ENCODE measurements at regions not wholly inside any gene's neighbourhood (a gene's known extent, or its start where the extent isn't known, plus 50 kb on each side); places are given as distances from the start of the nearest gene placed in this dataset.

DNA sequence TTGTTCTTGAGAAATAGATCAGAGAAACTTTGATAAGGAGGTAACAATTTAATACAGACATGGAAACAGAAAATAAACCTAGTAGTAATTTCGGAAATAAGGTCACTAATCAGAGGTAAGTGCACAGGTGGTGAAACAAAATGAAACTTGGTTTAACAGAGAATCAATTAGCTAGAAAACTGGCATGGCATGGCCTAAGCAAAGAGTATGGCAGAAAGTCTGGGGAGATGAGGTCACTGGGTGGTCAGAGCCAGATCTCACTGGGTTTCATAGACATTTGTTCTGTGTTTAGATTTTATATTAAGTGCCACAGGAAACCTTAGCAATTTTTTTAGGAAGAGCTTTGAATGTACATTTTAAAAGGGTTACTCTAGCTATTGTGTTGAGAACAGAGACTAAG lies 1216.0 kb upstream of the PIK3C3 start:
- Mint-ChIP-seq H3K27me3 (ENCODE audit: low read depth in 2 of 2) (no peaks in the 10 kb centered on the region), H3K4me1 (no peaks in the 10 kb centered on the region), H3K27ac (no peak overlapping the region), H3K36me3 (peaks cover 5% of the 10 kb centered on the region), H3K4me3 (no peak overlapping the region), H3K9me3 (peaks cover 15 to 21% of the 10 kb centered on the region in 2 donors)
- H3K4me3 ChIP-seq (ENCODE audit: low read length), result no peak overlapping the region
- H3K9me3 ChIP-seq (ENCODE audit: control insufficient read depth, insufficient read depth, low read length), result no peaks in the 10 kb centered on the region
- no peaks in the 10 kb centered on the region for H3K4me1 ChIP-seq (ENCODE audit: control insufficient read depth, insufficient read depth, low read length)
- 65% methylated on average over 1 of the region's 1 CpG for WGBS (ENCODE audit: insufficient coverage)
- intact Hi-C loops (cut with micrococcal nuclease), result no loop called here
- H3K27ac ChIP-seq (ENCODE audit: low read length), result no peak overlapping the region
- H3K36me3 ChIP-seq (ENCODE audit: control insufficient read depth, insufficient read depth, low read length), result no peaks in the 10 kb centered on the region
- TF ChIP-seq, protein P1, sequence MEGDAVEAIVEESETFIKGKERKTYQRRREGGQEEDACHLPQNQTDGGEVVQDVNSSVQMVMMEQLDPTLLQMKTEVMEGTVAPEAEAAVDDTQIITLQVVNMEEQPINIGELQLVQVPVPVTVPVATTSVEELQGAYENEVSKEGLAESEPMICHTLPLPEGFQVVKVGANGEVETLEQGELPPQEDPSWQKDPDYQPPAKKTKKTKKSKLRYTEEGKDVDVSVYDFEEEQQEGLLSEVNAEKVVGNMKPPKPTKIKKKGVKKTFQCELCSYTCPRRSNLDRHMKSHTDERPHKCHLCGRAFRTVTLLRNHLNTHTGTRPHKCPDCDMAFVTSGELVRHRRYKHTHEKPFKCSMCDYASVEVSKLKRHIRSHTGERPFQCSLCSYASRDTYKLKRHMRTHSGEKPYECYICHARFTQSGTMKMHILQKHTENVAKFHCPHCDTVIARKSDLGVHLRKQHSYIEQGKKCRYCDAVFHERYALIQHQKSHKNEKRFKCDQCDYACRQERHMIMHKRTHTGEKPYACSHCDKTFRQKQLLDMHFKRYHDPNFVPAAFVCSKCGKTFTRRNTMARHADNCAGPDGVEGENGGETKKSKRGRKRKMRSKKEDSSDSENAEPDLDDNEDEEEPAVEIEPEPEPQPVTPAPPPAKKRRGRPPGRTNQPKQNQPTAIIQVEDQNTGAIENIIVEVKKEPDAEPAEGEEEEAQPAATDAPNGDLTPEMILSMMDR (IDR thresholded peaks at IDR 0.05), result no peak
- ATAC-seq (no peak), DNase-seq (no peak)
- no peaks in the 10 kb centered on the region for H3K27me3 ChIP-seq (ENCODE audit: control insufficient read depth, insufficient read depth, low read length)

DNA sequence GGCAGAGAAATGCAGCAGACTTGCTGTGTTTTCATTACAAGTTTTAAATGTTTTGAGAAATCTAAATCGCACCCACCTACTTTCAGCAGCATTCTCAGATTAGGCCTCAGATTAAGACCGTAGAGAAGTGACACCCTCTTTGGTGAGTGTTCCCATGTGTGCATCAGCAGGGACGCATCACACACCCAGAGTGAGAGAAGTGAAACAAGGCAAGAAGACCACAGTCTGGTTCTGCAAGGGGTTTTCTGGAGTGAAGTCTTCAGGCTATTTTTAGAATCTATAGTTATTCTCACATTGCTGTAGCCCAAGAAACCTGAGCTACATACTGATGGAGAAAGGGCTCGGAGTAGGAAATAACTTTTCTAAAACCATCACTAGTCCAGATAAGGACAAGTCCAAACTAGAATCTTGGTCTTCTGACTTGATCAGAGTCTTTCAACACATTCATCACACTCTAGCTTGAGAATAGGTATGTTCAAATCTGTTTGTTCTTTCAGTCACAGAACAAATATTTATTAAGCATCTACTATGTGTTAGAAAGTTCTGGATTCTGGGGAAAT lies 1216.6 kb upstream of the PIK3C3 start:
- peaks cover 5% of the 10 kb centered on the region for H3K36me3 Mint-ChIP-seq

DNA sequence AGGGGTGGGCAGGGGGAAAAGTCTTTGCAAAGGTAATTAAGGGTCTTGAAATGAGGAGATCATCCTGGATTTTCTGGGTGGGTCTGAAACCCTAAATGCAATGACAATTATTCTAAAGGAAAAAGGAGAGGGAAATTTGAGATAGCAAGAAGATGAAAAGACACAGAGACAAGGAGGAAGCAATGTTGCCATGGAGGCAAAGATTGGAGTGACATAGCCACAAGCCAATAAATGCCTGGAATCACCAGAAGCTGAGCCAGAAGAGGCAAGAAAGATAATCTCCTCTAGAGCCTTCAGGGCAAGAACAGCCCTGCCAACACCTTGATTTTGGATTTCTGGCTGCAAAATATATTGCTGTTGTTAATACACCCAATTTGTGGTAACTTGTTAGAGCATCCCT lies 1246.3 kb upstream of the PIK3C3 start:
- Histone ChIP-seq H3K36me3 (ENCODE audit: control insufficient read depth, insufficient read depth, low read length) (no peaks in the 10 kb centered on the region), H3K27ac (ENCODE audit: low read length) (no peak overlapping the region), H3K4me3 (ENCODE audit: low read length) (no peak overlapping the region), H3K4me1 (ENCODE audit: control insufficient read depth, insufficient read depth, low read length) (no peaks in the 10 kb centered on the region), H3K27me3 (ENCODE audit: control insufficient read depth, insufficient read depth, low read length) (no peaks in the 10 kb centered on the region), H3K9me3 (ENCODE audit: control insufficient read depth, insufficient read depth, low read length) (no peaks in the 10 kb centered on the region)
- no peaks in the 10 kb centered on the region for H3K36me3 Mint-ChIP-seq
- H3K4me3 Mint-ChIP-seq, result no peak overlapping the region
- H3K4me1 Mint-ChIP-seq, result no peaks in the 10 kb centered on the region
- DNase-seq, result no peak
- no peak overlapping the region for H3K27ac Mint-ChIP-seq
- no peaks in the 10 kb centered on the region for H3K27me3 Mint-ChIP-seq (ENCODE audit: low read depth in 2 of 2)
- ATAC-seq, result no peak
- H3K9me3 Mint-ChIP-seq, result peaks cover 17 to 23% of the 10 kb centered on the region in 2 donors
- intact Hi-C loops (cut with micrococcal nuclease), result no loop called here
- TF ChIP-seq, protein P1 (IDR thresholded peaks at IDR 0.05), result no peak

More for the DNA sequence above, 1216.6 kb upstream of the PIK3C3 start:
- Mint-ChIP-seq H3K4me3 (no peak overlapping the region), H3K4me1 (no peaks in the 10 kb centered on the region), H3K9me3 (peaks cover 13 to 21% of the 10 kb centered on the region in 2 donors), H3K27ac (no peak overlapping the region), H3K27me3 (ENCODE audit: low read depth in 2 of 2) (no peaks in the 10 kb centered on the region)
- intact Hi-C loops (cut with micrococcal nuclease), result no loop called here
- no peaks in the 10 kb centered on the region for H3K4me1 ChIP-seq (ENCODE audit: control insufficient read depth, insufficient read depth, low read length)
- no peak overlapping the region for H3K27ac ChIP-seq (ENCODE audit: low read length)
- no peak overlapping the region for H3K4me3 ChIP-seq (ENCODE audit: low read length)
- H3K9me3 ChIP-seq (ENCODE audit: control insufficient read depth, insufficient read depth, low read length), result no peaks in the 10 kb centered on the region
- ATAC-seq (no peak), DNase-seq (no peak)
- TF ChIP-seq, protein P1 (IDR thresholded peaks at IDR 0.05), result no peak
- no peaks in the 10 kb centered on the region for H3K27me3 ChIP-seq (ENCODE audit: control insufficient read depth, insufficient read depth, low read length)
- H3K36me3 ChIP-seq (ENCODE audit: control insufficient read depth, insufficient read depth, low read length), result no peaks in the 10 kb centered on the region
- WGBS (ENCODE audit: insufficient coverage), result 86% methylated on average over 4 of the region's 4 CpGs

DNA sequence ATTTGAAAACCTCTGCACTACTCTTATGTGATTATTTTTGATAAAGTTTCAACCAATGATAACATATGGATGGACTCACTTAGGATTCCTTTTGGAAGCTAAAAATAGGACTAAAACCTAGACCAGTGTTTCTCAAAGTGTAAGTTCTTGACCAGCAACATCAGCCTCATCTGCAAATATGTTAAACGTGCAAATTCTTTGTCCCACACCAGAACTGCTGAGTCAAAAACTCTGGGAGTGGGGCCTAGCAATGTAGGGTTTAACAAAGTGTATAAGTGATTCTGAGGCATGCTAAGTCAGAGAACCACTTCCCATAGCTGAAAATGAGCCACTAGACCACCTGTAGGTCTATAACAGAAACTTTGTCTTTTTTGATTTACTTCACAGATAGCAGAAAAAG lies 1247.2 kb upstream of the PIK3C3 start:
- Mint-ChIP-seq H3K36me3 (no peaks in the 10 kb centered on the region), H3K27me3 (ENCODE audit: low read depth in 2 of 2) (no peaks in the 10 kb centered on the region), H3K9me3 (peaks cover 17 to 18% of the 10 kb centered on the region in 2 donors), H3K4me3 (no peak overlapping the region), H3K4me1 (no peaks in the 10 kb centered on the region), H3K27ac (no peak overlapping the region)
- no CpG with 5 or more reads among the region's 1 CpG for WGBS (ENCODE audit: insufficient coverage)
- intact Hi-C loops (cut with micrococcal nuclease), result no loop called here
- Histone ChIP-seq H3K4me3 (ENCODE audit: low read length) (no peak overlapping the region), H3K4me1 (ENCODE audit: control insufficient read depth, insufficient read depth, low read length) (no peaks in the 10 kb centered on the region), H3K36me3 (ENCODE audit: control insufficient read depth, insufficient read depth, low read length) (no peaks in the 10 kb centered on the region), H3K27ac (ENCODE audit: low read length) (no peak overlapping the region), H3K27me3 (ENCODE audit: control insufficient read depth, insufficient read depth, low read length) (no peaks in the 10 kb centered on the region), H3K9me3 (ENCODE audit: control insufficient read depth, insufficient read depth, low read length) (no peaks in the 10 kb centered on the region)
- ATAC-seq (no peak), DNase-seq (no peak)
- TF ChIP-seq, protein P1 (IDR thresholded peaks at IDR 0.05), result no peak
